SKM-1 (cell line): ENCODE measurements at regions not wholly inside any gene's neighbourhood (a gene's known extent, or its start where the extent isn't known, plus 50 kb on each side); places are given as distances from the start of the nearest gene placed in this dataset.
"Not testable (repeated sequence)": the region's sequence is repeated elsewhere in the genome, so short reads cannot be mapped to it uniquely, and the experiment has no call there.

Experiments
- DNase-seq: peaks from one replicate; lab custom pipeline; 2025; ENCODE audit not compliant: unreplicated experiment; lab: John Stamatoyannopoulos, UW

GRCh38 chrX:121407627-121408026, 360.2 kb downstream of the GLUD2 start:
- no peak for DNase-seq

GRCh38 chrX:121431514-121431913, 384.1 kb downstream of the GLUD2 start:
- DNase-seq, result not testable (repeated sequence)

- DNase-seq, result no peak
These were observed 385.9 kb downstream of the GLUD2 start for GRCh38 chrX:121433289-121433688.

DNA sequence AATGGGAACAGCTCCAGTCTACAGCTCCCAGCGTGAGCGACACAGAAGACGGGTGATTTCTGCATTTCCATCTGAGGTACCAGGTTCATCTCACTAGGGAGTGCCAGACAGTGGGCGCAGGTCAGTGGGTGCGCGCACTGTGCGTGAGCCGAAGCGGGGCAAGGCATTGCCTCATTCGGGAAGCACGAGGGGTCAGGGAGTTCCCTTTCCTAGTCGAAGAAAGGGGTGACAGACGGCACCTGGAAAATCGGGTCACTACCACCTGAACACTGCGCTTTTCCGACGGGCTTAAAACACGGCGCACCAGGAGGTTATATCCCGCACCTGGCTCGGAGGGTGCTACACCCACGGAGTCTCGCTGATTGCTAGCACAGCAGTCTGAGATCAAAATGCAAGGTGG, 390.3 kb downstream of the GLUD2 start:
- not testable (repeated sequence) for DNase-seq

DNA sequence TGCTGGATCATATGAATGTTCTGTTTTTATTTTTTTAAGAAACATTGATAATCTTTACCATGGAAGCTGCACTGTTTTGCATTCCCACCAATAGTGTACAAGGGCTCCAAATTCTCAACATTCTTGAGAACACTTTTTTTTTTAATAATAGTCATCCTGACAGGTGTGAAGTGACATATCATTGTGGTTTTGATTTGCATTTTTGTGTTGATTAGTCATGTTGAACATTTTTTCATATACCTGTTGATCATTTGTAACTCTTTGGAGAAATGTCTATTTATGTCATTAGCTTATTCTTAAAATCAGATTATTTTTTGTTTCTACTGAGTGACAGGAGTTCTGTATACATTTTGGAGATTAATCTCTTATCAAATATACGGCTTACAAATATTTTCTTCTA, 408.5 kb downstream of the GLUD2 start:
- no peak for DNase-seq

DNA sequence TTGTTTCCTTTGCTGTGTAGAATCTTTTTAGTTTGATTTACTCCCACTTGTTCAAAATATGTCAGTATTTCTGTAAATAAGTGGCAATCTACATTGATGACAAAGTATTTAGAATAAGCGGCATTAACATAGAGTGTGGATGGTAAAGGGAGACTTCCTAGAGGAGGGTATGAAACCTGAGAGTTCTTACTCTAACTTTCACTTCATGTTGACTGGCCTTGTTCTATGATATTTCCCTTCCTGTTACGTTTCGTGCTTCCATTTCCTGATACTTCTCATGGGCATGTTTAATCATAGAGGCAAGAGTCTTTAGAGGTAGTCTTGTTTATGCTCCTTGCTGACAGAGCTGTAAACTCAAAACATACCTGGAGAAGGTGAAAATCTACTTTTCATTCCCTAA, 408.9 kb downstream of the GLUD2 start:
- no peak for DNase-seq

- no peak for DNase-seq
These were observed 409.7 kb downstream of the GLUD2 start for GRCh38 chrX:121457096-121457495.

DNA sequence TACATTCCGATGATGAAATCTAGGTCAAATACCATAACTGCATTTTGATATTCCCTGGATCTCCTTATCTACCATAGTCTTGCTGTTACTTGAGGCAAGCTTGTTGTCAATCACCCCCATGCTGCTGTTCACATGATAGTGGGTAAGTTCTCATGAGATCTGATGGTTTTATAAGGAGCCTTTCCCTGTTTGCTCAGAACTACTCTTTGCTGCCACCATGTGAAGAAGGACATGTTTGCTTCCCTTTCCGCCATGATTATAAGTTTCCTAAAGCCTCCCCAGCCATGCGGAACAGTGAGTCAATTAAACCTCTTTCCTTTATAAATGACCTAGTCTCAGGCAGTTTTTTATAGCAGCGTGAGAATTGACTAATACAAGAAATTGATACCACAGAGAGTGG, 432.0 kb downstream of the GLUD2 start:
- DNase-seq, result no peak

DNA sequence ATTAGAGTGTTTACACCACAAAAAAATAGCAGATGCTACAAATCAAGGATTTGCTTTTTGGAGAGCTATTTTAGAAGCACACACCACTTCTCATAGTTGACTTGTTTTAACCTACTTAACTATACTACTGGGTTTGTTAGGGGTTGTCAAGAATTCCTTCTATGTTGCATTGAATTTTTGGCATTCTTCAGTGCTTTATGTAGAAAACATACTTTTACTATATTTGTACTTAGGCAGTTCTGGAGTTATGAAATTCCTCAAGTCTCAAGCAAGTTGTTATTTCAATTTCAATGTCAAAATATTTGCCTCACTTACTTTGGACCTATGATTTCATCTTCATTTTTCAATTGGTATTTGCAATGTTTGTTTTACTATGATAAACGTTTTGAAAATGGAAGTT, 449.6 kb downstream of the GLUD2 start:
- no peak for DNase-seq

DNA sequence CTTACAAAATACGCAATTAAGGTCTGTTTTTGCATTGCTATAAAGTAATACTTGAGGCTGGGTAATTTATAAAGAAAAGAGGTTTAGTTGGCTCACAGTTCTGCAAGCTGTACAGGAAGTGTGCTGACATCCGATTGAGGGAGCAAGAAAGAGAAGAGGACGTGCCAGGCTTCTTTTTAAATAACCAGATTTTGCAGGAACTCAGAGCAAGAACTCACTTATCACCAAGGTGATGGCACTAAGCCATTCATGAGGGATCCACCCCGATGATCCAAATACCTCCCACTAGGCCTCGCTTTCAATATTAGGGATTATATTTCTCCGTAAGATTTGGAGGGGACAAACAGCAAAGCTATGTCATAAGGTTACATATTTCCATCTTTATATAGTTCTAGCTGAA, 456.7 kb downstream of the GLUD2 start:
- DNase-seq, result no peak

GRCh38 chrX:121546317-121546716, 498.9 kb downstream of the GLUD2 start:
- no peak for DNase-seq

- no peak for DNase-seq
These were observed 511.5 kb downstream of the GLUD2 start for GRCh38 chrX:121558886-121559285.

GRCh38 chrX:121562616-121563015, 515.2 kb downstream of the GLUD2 start:
- DNase-seq, result no peak

GRCh38 chrX:121569609-121570008, 522.2 kb downstream of the GLUD2 start:
- DNase-seq, result no peak

- no peak for DNase-seq
These were observed 522.8 kb downstream of the GLUD2 start for GRCh38 chrX:121570072-121570841.

- no peak for DNase-seq
These were observed 523.9 kb downstream of the GLUD2 start for GRCh38 chrX:121571333-121571732.

GRCh38 chrX:121574384-121574783, 527.0 kb downstream of the GLUD2 start:
- DNase-seq, result not testable (repeated sequence)

DNA sequence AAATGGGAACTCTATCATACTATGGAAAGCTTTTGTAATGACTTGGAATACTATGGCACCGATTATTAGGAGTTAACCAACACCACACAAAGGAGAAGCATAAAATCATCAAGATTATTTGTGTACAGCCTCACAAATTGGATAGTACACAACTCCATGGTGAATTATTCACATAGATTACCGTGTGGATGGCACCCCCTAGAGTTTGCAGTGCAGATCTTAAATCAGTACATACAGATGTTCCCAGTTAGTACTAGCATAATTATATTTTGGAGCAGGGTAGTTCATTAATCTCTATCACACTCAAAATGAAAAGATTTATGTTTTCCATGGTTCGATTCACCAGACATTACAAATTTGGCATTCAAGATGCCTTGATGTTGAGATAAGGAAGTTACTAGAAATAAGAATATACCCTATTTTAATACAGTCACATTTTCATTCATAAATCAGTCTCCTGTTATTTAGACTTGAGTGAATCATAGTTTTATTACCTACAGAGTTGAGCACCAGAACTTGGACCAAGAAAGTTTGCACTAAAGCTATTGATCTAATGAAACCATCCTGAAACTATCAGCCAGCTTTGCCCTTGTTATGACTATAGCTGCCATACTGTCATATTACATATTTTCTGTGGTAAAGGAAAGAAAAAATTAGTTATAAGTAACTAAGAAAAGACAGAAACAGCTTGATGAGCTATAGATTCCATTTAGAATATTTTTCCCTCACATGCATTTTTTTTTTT, 531.8 kb downstream of the GLUD2 start:
- no peak for DNase-seq

DNA sequence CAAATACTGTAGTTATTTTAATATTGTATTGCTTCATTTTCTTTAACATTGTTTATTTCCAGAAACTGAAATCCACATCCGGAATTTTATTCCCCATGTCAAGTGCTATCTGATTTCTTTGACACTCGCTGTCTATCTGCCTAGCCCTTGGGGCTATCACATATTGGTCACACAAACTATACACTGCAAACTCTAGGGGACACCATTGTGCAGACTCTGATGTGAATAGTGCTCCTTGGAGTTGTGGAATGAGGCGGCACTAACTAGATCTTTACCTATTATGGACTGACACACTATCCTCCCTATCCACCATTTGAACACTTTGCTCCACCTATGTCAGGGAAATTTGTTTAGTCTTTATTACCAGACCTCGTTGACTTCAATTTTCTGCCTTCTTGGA, 534.5 kb downstream of the GLUD2 start:
- no peak for DNase-seq

DNA sequence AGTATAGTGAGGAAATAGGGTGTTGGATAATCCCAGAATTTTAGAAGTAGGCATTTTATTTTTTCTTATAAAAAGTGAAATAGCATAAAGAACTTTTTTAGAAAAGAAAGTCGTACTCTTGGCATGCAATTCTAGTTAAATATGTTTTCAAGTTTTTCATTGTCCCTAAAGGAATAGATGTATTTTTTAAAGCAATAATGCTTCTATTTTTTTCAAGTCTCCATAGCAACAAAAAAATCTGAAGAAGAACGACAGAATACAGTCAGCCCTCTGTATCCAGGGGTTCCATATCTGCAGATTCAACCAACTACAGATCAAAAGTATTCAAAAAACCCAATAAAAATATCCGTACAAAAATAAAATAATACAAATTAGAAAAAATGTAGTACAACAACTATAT, 538.2 kb downstream of the GLUD2 start:
- DNase-seq, result no peak

GRCh38 chrX:121592884-121593283, 545.5 kb downstream of the GLUD2 start:
- DNase-seq, result no peak

DNA sequence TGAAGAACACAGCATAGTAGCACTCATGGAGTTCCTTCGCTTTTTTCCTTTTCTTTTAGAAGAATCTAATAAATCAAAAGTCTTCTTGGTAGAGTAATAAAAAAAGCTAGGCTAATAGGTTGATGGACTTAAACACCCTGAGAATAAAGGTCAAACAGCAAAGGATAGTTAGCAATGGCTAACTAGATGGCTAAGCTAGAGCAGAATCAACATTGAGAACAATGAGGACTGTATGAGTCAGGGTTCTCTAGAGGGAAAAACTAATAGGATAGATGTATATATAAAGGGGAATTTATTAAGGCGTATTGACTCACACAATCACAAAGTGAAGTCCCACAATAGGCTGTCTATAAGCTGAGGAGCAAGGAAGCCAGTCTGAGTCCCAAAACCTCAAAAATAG, 550.9 kb downstream of the GLUD2 start:
- DNase-seq, result no peak

GRCh38 chrX:121635141-121635540, 587.7 kb downstream of the GLUD2 start:
- DNase-seq, result no peak
